Anterior cingulate cortex (tissue), 58 donors: ENCODE measurements at regions not wholly inside any gene's neighbourhood (a gene's known extent, or its start where the extent isn't known, plus 50 kb on each side); places are given as distances from the start of the nearest gene placed in this dataset.
A peak's percentile ranks its signal among the peaks of the same experiment; 100 is the strongest.
"Not testable (repeated sequence)": the region's sequence is repeated elsewhere in the genome, so short reads cannot be mapped to it uniquely, and the experiment has no call there.

Experiments
- DNase-seq, 58 donors: peaks; one replicate each; lab custom pipeline; 2025; lab: John Stamatoyannopoulos, UW

GRCh38 chr7:68862736-68863135 lies 735.5 kb upstream of the AUTS2 start:
- DNase-seq, result no peak

- DNase-seq, result no peak
These were observed 732.7 kb upstream of the AUTS2 start for GRCh38 chr7:68865351-68866199.

- no peak for DNase-seq
These were observed 732.1 kb upstream of the AUTS2 start for GRCh38 chr7:68866200-68866570.

- not testable (repeated sequence) for DNase-seq
These were observed 731.6 kb upstream of the AUTS2 start for GRCh38 chr7:68866721-68867120.

- DNase-seq, result peak in 32 of 58 donors; percentile 1 to 54 (median 16)
These were observed 729.3 kb upstream of the AUTS2 start for GRCh38 chr7:68868978-68869377.

GRCh38 chr7:68873616-68874015 lies 724.7 kb upstream of the AUTS2 start:
- DNase-seq, result no peak

- no peak for DNase-seq
These were observed 722.4 kb upstream of the AUTS2 start for GRCh38 chr7:68875857-68876256.

GRCh38 chr7:68887116-68887515 lies 711.2 kb upstream of the AUTS2 start:
- not testable (repeated sequence) for DNase-seq

GRCh38 chr7:68888971-68889385 lies 709.3 kb upstream of the AUTS2 start:
- DNase-seq, result no peak

GRCh38 chr7:68892236-68892635 lies 706.0 kb upstream of the AUTS2 start:
- no peak for DNase-seq

GRCh38 chr7:68893411-68893810 lies 704.9 kb upstream of the AUTS2 start:
- DNase-seq, result no peak

GRCh38 chr7:68899156-68899555 lies 699.1 kb upstream of the AUTS2 start:
- not testable (repeated sequence) for DNase-seq

GRCh38 chr7:68900096-68900495 lies 698.2 kb upstream of the AUTS2 start:
- no peak for DNase-seq

GRCh38 chr7:68904630-68905029 lies 693.6 kb upstream of the AUTS2 start:
- DNase-seq, result no peak

- DNase-seq, result no peak
These were observed 686.5 kb upstream of the AUTS2 start for GRCh38 chr7:68911754-68912153.

GRCh38 chr7:68914006-68914405 lies 684.3 kb upstream of the AUTS2 start:
- no peak for DNase-seq

GRCh38 chr7:68917041-68917651 lies 681.1 kb upstream of the AUTS2 start:
- DNase-seq, result no peak

- no peak for DNase-seq
These were observed 679.7 kb upstream of the AUTS2 start for GRCh38 chr7:68918621-68919020.

GRCh38 chr7:68922850-68923249 lies 675.4 kb upstream of the AUTS2 start:
- peak in 2 of 58 donors; percentile 0 to 29 for DNase-seq

- no peak for DNase-seq
These were observed 673.0 kb upstream of the AUTS2 start for GRCh38 chr7:68925241-68925640.

GRCh38 chr7:68929781-68930261 lies 668.5 kb upstream of the AUTS2 start:
- DNase-seq, result no peak
